GM23338 (cell line): ENCODE measurements at regions not wholly inside any gene's neighbourhood (a gene's known extent, or its start where the extent isn't known, plus 50 kb on each side); places are given as distances from the start of the nearest gene placed in this dataset.

Experiments used
- CREB1 ChIP-seq: fragments of 250-450 bp; sonication (Bioruptor Pico); IDR thresholded peaks from 2 replicates; pipeline ENCODE4 v1.5.0; 2020; ENCODE audit warnings: low read depth, mild to moderate bottlenecking, moderate library complexity
- CTCF ChIP-seq, 2 experiments: fragments of 200-600 bp in 1 of 2; sonication (generic) in 1 of 2; conservative IDR thresholded peaks; 2 replicates each; pipeline versions ENCODE4 v1.5.1 to v1.6.1; 2016 to 2017; ENCODE audit warnings: antibody characterized with exemption in 2 of 2, low read depth in 2 of 2, mild to moderate bottlenecking in 2 of 2, moderate library complexity in 1 of 2
- EZH2 ChIP-seq: fragments of 200-600 bp; sonication (generic); IDR thresholded peaks from one replicate; pipeline ENCODE4 v1.8.0; 2017; ENCODE audit warnings: antibody characterized with exemption, mild to moderate bottlenecking, low read depth; ENCODE audit not compliant: unreplicated experiment
- EZH2phosphoT487 ChIP-seq: fragments of 200-600 bp; sonication (generic); IDR thresholded peaks from one replicate; pipeline ENCODE4 v1.8.1; 2018; ENCODE audit warnings: antibody characterized with exemption; ENCODE audit not compliant: unreplicated experiment
- JUNB ChIP-seq: IDR thresholded peaks from one replicate; pipeline ENCODE4 v1.6.1; 2016; ENCODE audit warnings: antibody characterized with exemption; ENCODE audit not compliant: unreplicated experiment
- POLR2AphosphoS5 ChIP-seq: IDR thresholded peaks from 2 replicates; pipeline ENCODE4 v1.6.1; 2016; ENCODE audit warnings: antibody characterized with exemption, low read depth
- REST ChIP-seq: IDR thresholded peaks from one replicate; pipeline ENCODE4 v1.6.1; 2018; ENCODE audit warnings: antibody characterized with exemption; ENCODE audit not compliant: unreplicated experiment
- STAT1 ChIP-seq: IDR thresholded peaks from one replicate; pipeline ENCODE4 v1.6.1; 2016; ENCODE audit warnings: antibody characterized with exemption; ENCODE audit not compliant: unreplicated experiment

GRCh38 chr10:118403967-118404366, 61.8 kb upstream of the FAM204A start:
- no peak for TF ChIP-seq CTCF (conservative IDR thresholded peaks at IDR 0.05; ENCODE audit: low read depth in 2 of 2)
- no peak for TF ChIP-seq CREB1 (CRISPR knock-in tag)
- no peak for TF ChIP-seq EZH2phosphoT487
- no peak for TF ChIP-seq POLR2AphosphoS5
- TF ChIP-seq EZH2, result no peak
- TF ChIP-seq REST, result no peak
- no peak for TF ChIP-seq JUNB
- no peak for TF ChIP-seq STAT1
